ENCODE measurements at regions not wholly inside any gene's neighbourhood (a gene's known extent, or its start where the extent isn't known, plus 50 kb on each side); places are given as distances from the start of the nearest gene placed in this dataset.
A peak's percentile ranks its signal among the peaks of the same experiment; 100 is the strongest.
"Not testable (repeated sequence)": the region's sequence is repeated elsewhere in the genome, so short reads cannot be mapped to it uniquely, and the experiment has no call there.

- FAIRE-seq, result peak; percentile 77
Measured at GRCh38 chr17:47066841-47067682, 88.0 kb upstream of the RPRML start.

- FAIRE-seq, result no peak
Measured at GRCh38 chr17:47066095-47066494, 87.0 kb upstream of the RPRML start.

GRCh38 chr17:47064684-47065083 is 85.6 kb upstream of the RPRML start:
- no peak for FAIRE-seq

GRCh38 chr17:47063475-47063874 is 84.4 kb upstream of the RPRML start:
- no peak for FAIRE-seq

- not testable (repeated sequence) for FAIRE-seq
Measured at GRCh38 chr17:47062851-47063250, 83.8 kb upstream of the RPRML start.

- FAIRE-seq, result not testable (repeated sequence)
Measured at GRCh38 chr17:47060005-47060404, 81.0 kb upstream of the RPRML start.

- no peak for FAIRE-seq
Measured at GRCh38 chr17:47057830-47058229, 78.8 kb upstream of the RPRML start.

- not testable (repeated sequence) for FAIRE-seq
Measured at GRCh38 chr17:47057279-47057678, 78.2 kb upstream of the RPRML start.

- not testable (repeated sequence) for FAIRE-seq
Measured at GRCh38 chr17:47056687-47057086, 77.6 kb upstream of the RPRML start.

Measured in TTC549 (cell line).